HCT116 (cell line): ENCODE measurements at regions not wholly inside any gene's neighbourhood (a gene's known extent, or its start where the extent isn't known, plus 50 kb on each side); places are given as distances from the start of the nearest gene placed in this dataset.

Experiments
- ATAC-seq: fragments of 200-7000 bp; cut with Tn5 transposase; 2 replicates; pipeline ENCODE4 v1.9.1; 2020; ENCODE audit warnings: mild to moderate bottlenecking, moderate library complexity
- BruUV-seq: library from RNA; stranded (reverse); fragments of 400-500 nt; replicated peaks from 2 replicates; lab custom pipeline; 2021; lab: Mats Ljungman, UMichigan
- CTCF ChIA-PET: fragments of 300-600 bp; sonication (Branson Sonifier 250); formaldehyde crosslinking; loops from one replicate; lab custom pipeline; 2021; ENCODE audit warnings: antibody characterized with exemption; lab: Charles Lee
- POLR2A ChIA-PET: fragments of 300-600, 350-600 bp; sonication (Branson Sonifier 250); formaldehyde crosslinking; loops from one replicate; lab custom pipeline; 2021; ENCODE audit warnings: antibody characterized with exemption; lab: Charles Lee
- RAD21 ChIA-PET, 2 experiments: fragments of 300-600 bp; sonication (Branson Sonifier 250); formaldehyde crosslinking; loops; one replicate each; lab custom pipeline; 2023; ENCODE audit warnings: low total read pairs in 2 of 2; ENCODE audit not compliant: uncharacterized antibody in 2 of 2, unreplicated experiment in 2 of 2, low non-redundant PET in 1 of 2; lab: Charles Lee
- DNase-seq: peaks from one replicate; pipeline ENCODE4 v3.0.0-alpha.2; 2010; ENCODE audit warnings: low read depth, low spot score
- H2AFZ ChIP-seq: fragments of 200-600 bp; shearing (Covaris generic), sonication (generic); 2 replicates; pipeline ENCODE4 v1.6.1; 2017; ENCODE audit warnings: low read depth, mixed run types, mixed read lengths, antibody characterized with exemption, low read length; ENCODE audit not compliant: poor library complexity, severe bottlenecking
- H3K27ac ChIP-seq: 2 replicates; pipeline ENCODE4 v1.5.1; 2012; ENCODE audit warnings: low read depth, low read length
- H3K27me3 ChIP-seq: fragments of 200-600 bp; sonication (generic); 2 replicates; pipeline ENCODE4 v1.6.1; 2016; ENCODE audit warnings: mixed run types, low read length, mixed read lengths; ENCODE audit not compliant: insufficient read depth
- H3K36me3 ChIP-seq, 2 experiments: fragments of 200-500 bp in 1 of 2; fragments of 200-600 bp in 1 of 2; sonication (Bioruptor generic) in 1 of 2; sonication (generic) in 1 of 2; 2 replicates each; pipeline versions ENCODE4 v1.5.1 to v1.6.1; 2014 to 2016; ENCODE audit warnings: low read length in 2 of 2, inconsistent platforms in 1 of 2, mixed read lengths in 1 of 2, mixed run types in 1 of 2; ENCODE audit not compliant: insufficient read depth in 2 of 2, control insufficient read depth in 1 of 2
- H3K4me1 ChIP-seq, 2 experiments: fragments of 200-600 bp in 1 of 2; sonication (generic) in 1 of 2; 2 replicates each; pipeline versions ENCODE4 v1.5.1 to v1.6.1; 2012 to 2017; ENCODE audit warnings: low read length in 2 of 2, inconsistent platforms in 1 of 2, mild to moderate bottlenecking in 1 of 2, mixed read lengths in 1 of 2, mixed run types in 1 of 2, moderate library complexity in 1 of 2; ENCODE audit not compliant: insufficient read depth in 2 of 2, control insufficient read depth in 1 of 2
- H3K4me2 ChIP-seq: fragments of 200-600 bp; sonication (generic); 2 replicates; pipeline ENCODE4 v1.6.1; 2017; ENCODE audit warnings: mixed run types, low read length, mixed read lengths
- H3K4me3 ChIP-seq, 2 experiments: fragments of 200-600 bp in 1 of 2; sonication (generic) in 1 of 2; replicated peaks in 1 of 2; 2 replicates each; pipeline ENCODE4 v1.5.1; 2011 to 2016; ENCODE audit warnings: low read length in 2 of 2, control low read depth in 1 of 2, low read depth in 1 of 2, mild to moderate bottlenecking in 1 of 2, mixed read lengths in 1 of 2, mixed run types in 1 of 2
- H3K79me2 ChIP-seq: fragments of 200-600 bp; sonication (generic); 2 replicates; pipeline ENCODE4 v1.6.1; 2017; ENCODE audit warnings: mild to moderate bottlenecking, mixed run types, low read length, moderate library complexity, mixed read lengths; ENCODE audit not compliant: insufficient read depth
- H3K9ac ChIP-seq: fragments of 200-600 bp; sonication (generic); 2 replicates; pipeline ENCODE4 v1.6.1; 2016; ENCODE audit warnings: low read length, mixed read lengths
- H3K9me2 ChIP-seq: fragments of 200-600 bp; sonication (generic), shearing (Covaris generic); 2 replicates; pipeline ENCODE4 v1.6.1; 2017; ENCODE audit warnings: mixed run types, mild to moderate bottlenecking, moderate library complexity; ENCODE audit not compliant: insufficient read depth
- H3K9me3 ChIP-seq, 2 experiments: fragments of 200-500 bp in 1 of 2; fragments of 200-600 bp in 1 of 2; sonication (Bioruptor generic) in 1 of 2; sonication (generic) in 1 of 2; 2 replicates each; pipeline ENCODE4 v1.6.1; 2014 to 2017; ENCODE audit warnings: low read length in 2 of 2, mixed read lengths in 2 of 2, inconsistent platforms in 1 of 2, low read depth in 1 of 2, mild to moderate bottlenecking in 1 of 2, mixed run types in 1 of 2, moderate library complexity in 1 of 2; ENCODE audit not compliant: control insufficient read depth in 1 of 2, insufficient read depth in 1 of 2
- H4K20me1 ChIP-seq: fragments of 200-600 bp; sonication (generic), shearing (Covaris generic); 2 replicates; pipeline ENCODE4 v1.6.1; 2017; ENCODE audit warnings: mixed run types, mild to moderate bottlenecking, moderate library complexity; ENCODE audit not compliant: insufficient read depth
- CBX3 ChIP-seq: IDR thresholded peaks from 2 replicates; pipeline ENCODE4 v1.6.1; 2012; ENCODE audit warnings: low read depth
- CEBPB ChIP-seq: IDR thresholded peaks from 2 replicates; pipeline ENCODE4 v1.6.1; 2012; ENCODE audit warnings: low read depth
- EGR1 ChIP-seq: IDR thresholded peaks from 2 replicates; pipeline ENCODE4 v1.6.1; 2012; ENCODE audit warnings: low read depth
- FOSL1 ChIP-seq: IDR thresholded peaks from 2 replicates; pipeline ENCODE4 v1.6.1; 2012; ENCODE audit warnings: low read depth
- JUND ChIP-seq: IDR thresholded peaks from 2 replicates; pipeline ENCODE4 v1.6.1; 2012
- POLR2A ChIP-seq: IDR thresholded peaks from 2 replicates; pipeline ENCODE4 v1.7.0; 2011; ENCODE audit warnings: borderline replicate concordance; ENCODE audit not compliant: insufficient read depth, insufficient read length; ENCODE audit errors: extremely low read depth
- POLR2AphosphoS5 ChIP-seq: IDR thresholded peaks from 2 replicates; pipeline ENCODE4 v1.6.1; 2011; ENCODE audit warnings: mild to moderate bottlenecking, low read depth, low read length, moderate library complexity
- SIN3A ChIP-seq: IDR thresholded peaks from 2 replicates; pipeline ENCODE4 v1.6.1; 2012; ENCODE audit warnings: low read depth
- SP1 ChIP-seq: IDR thresholded peaks from 2 replicates; pipeline ENCODE4 v1.6.1; 2012; ENCODE audit warnings: low read depth
- intact Hi-C: fragments of 100-400 bp; cut with micrococcal nuclease; formaldehyde crosslinking; loops from 2 replicates; pipeline ENCODE4 v1.10.0; 2022
- TF ChIP-seq, protein P1 (sequence below): IDR thresholded peaks from 2 replicates; pipeline ENCODE4 v1.6.1; 2011; ENCODE audit warnings: mild to moderate bottlenecking, low read length, moderate library complexity; ENCODE audit not compliant: insufficient replicate concordance; ENCODE audit errors: extremely low read depth

DNA sequence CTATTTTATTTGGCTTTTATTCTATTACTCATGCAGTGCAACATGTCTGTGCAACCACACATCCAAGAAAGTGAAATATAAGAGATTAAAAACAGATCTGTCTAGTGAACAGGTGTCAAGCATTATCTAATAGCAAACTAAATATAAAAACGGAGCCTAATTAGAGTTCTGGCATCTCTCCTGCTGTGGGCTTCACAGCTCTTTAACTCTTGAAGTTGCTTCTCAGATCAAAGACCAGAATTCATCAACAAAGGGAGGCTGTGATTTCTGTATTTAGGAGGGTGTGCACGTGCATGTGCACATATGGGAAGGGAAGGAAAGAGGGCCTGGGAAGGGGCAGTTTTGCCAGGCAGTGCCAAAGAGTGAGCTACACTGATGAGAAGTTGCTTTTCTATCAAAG is 81.0 kb downstream of the MIS18A start (continued):
- TF ChIP-seq, protein P1, sequence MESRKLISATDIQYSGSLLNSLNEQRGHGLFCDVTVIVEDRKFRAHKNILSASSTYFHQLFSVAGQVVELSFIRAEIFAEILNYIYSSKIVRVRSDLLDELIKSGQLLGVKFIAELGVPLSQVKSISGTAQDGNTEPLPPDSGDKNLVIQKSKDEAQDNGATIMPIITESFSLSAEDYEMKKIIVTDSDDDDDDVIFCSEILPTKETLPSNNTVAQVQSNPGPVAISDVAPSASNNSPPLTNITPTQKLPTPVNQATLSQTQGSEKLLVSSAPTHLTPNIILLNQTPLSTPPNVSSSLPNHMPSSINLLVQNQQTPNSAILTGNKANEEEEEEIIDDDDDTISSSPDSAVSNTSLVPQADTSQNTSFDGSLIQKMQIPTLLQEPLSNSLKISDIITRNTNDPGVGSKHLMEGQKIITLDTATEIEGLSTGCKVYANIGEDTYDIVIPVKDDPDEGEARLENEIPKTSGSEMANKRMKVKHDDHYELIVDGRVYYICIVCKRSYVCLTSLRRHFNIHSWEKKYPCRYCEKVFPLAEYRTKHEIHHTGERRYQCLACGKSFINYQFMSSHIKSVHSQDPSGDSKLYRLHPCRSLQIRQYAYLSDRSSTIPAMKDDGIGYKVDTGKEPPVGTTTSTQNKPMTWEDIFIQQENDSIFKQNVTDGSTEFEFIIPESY: no peak
- no peak for TF ChIP-seq POLR2A
- no peak for TF ChIP-seq SP1
- TF ChIP-seq JUND: no peak
- no peak for TF ChIP-seq FOSL1
- TF ChIP-seq CBX3: no peak
- no peak for TF ChIP-seq CEBPB
- no peak for TF ChIP-seq EGR1
- no peak for TF ChIP-seq SIN3A
- TF ChIP-seq, all 23 proteins: peak for 0

- ChIA-PET CTCF (no interaction called here), RAD21 (no interaction called here), POLR2A (no interaction called here)
- Histone ChIP-seq H3K27ac (no peak overlapping the region), H2AFZ (no peak overlapping the region), H3K9me3 (no peaks in the 10 kb centered on the region), H3K36me3 (no peaks in the 10 kb centered on the region), H3K4me3 (no peak overlapping the region), H3K9me2 (no peaks in the 10 kb centered on the region), H3K9ac (no peak overlapping the region), H3K27me3 (peaks cover 51% of the 10 kb centered on the region), H3K4me1 (no peaks in the 10 kb centered on the region), H4K20me1 (no peaks in the 10 kb centered on the region), H3K4me2 (no peak overlapping the region), H3K79me2 (no peaks in the 10 kb centered on the region)
- ATAC-seq: no peak
- BruUV-seq: no TSS peak
- no peak for TF ChIP-seq CBX3
- no peak for TF ChIP-seq POLR2AphosphoS5
- TF ChIP-seq CEBPB: no peak
- intact Hi-C loops: no loop called here
- no peak for DNase-seq
Observed at GRCh38 chr21:32196001-32196400, 82.8 kb downstream of the MIS18A start.
